DOHH2 (cell line): ENCODE measurements at regions not wholly inside any gene's neighbourhood (a gene's known extent, or its start where the extent isn't known, plus 50 kb on each side); places are given as distances from the start of the nearest gene placed in this dataset.

Source experiments
- H3F3A ChIP-seq: fragments of 200-600 bp; sonication (generic), shearing (Covaris generic); 2 replicates; pipeline ENCODE4 v1.6.0; 2016; ENCODE audit warnings: antibody characterized with exemption, mild to moderate bottlenecking; ENCODE audit not compliant: control insufficient read depth, insufficient read depth
- H3K27ac ChIP-seq: fragments of 200-600 bp; sonication (generic); 2 replicates; pipeline ENCODE4 v1.5.1; 2014; ENCODE audit warnings: low read depth, mild to moderate bottlenecking, low read length, moderate library complexity
- H3K27me3 ChIP-seq: fragments of 200-600 bp; sonication (generic); 2 replicates; pipeline ENCODE4 v1.6.1; 2014; ENCODE audit warnings: mild to moderate bottlenecking, low read length, mixed read lengths; ENCODE audit not compliant: control insufficient read depth
- H3K36me3 ChIP-seq: fragments of 200-600 bp; sonication (generic); 2 replicates; pipeline ENCODE4 v1.6.1; 2014; ENCODE audit warnings: mild to moderate bottlenecking, low read length, moderate library complexity, mixed read lengths; ENCODE audit not compliant: control insufficient read depth
- H3K4me1 ChIP-seq: fragments of 200-600 bp; sonication (generic); 2 replicates; pipeline ENCODE4 v1.6.1; 2014; ENCODE audit warnings: mild to moderate bottlenecking, low read length, mixed read lengths; ENCODE audit not compliant: control insufficient read depth
- H3K4me2 ChIP-seq: fragments of 200-600 bp; sonication (generic); 2 replicates; pipeline ENCODE4 v1.6.0; 2014; ENCODE audit warnings: mild to moderate bottlenecking, low read length, moderate library complexity
- H3K4me3 ChIP-seq: fragments of 200-600 bp; sonication (generic); 2 replicates; pipeline ENCODE4 v1.5.1; 2014; ENCODE audit warnings: mild to moderate bottlenecking, low read length, mixed read lengths
- H3K79me2 ChIP-seq: fragments of 200-600 bp; sonication (generic); 2 replicates; pipeline ENCODE4 v1.6.1; 2014; ENCODE audit warnings: mild to moderate bottlenecking, low read length, mixed read lengths; ENCODE audit not compliant: control insufficient read depth
- H3K9me2 ChIP-seq: fragments of 200-600 bp; sonication (generic); replicated peaks from 2 replicates; pipeline ENCODE4 v1.6.1; 2014; ENCODE audit warnings: mild to moderate bottlenecking, low read length, mixed read lengths; ENCODE audit not compliant: control insufficient read depth
- H3K9me3 ChIP-seq: fragments of 200-600 bp; sonication (generic); 2 replicates; pipeline ENCODE4 v1.6.1; 2014; ENCODE audit warnings: antibody characterized with exemption, low read length, mixed read lengths; ENCODE audit not compliant: control insufficient read depth, insufficient read depth
- H4K20me1 ChIP-seq: fragments of 200-600 bp; sonication (generic); 2 replicates; pipeline ENCODE4 v1.6.0; 2014; ENCODE audit warnings: low read depth, mild to moderate bottlenecking, antibody characterized with exemption, low read length, moderate library complexity; ENCODE audit not compliant: control insufficient read depth, insufficient read depth
- CTCF ChIP-seq: fragments of 200-600 bp; sonication (generic); IDR thresholded peaks from one replicate; pipeline ENCODE4 v1.5.1; 2014; ENCODE audit warnings: antibody characterized with exemption, mild to moderate bottlenecking, low read depth, low read length; ENCODE audit not compliant: poor library complexity, severe bottlenecking
- EZH2phosphoT487 ChIP-seq: fragments of 200-600 bp; sonication (generic); IDR thresholded peaks from 2 replicates; pipeline ENCODE4 v1.6.1; 2017; ENCODE audit warnings: borderline replicate concordance, mild to moderate bottlenecking, antibody characterized with exemption, low read length, moderate library complexity, mixed read lengths

GRCh38 chr2:139992711-139993345 is 1212.6 kb upstream of the NXPH2 start:
- no peaks in the 10 kb centered on the region for H3F3A ChIP-seq
- no peak for TF ChIP-seq EZH2phosphoT487
- no peaks in the 10 kb centered on the region for H4K20me1 ChIP-seq
- no peak overlapping the region for H3K4me3 ChIP-seq
- H3K79me2 ChIP-seq, result no peaks in the 10 kb centered on the region
- peaks cover 9% of the 10 kb centered on the region; the same call in 1 of the 2 replicates for H3K9me3 ChIP-seq
- no peak overlapping the region for H3K27ac ChIP-seq
- no peak overlapping the region for H3K4me2 ChIP-seq
- no peaks in the 10 kb centered on the region for H3K27me3 ChIP-seq
- H3K36me3 ChIP-seq, result no peaks in the 10 kb centered on the region
- H3K9me2 ChIP-seq, result no peaks in the 10 kb centered on the region
- no peaks in the 10 kb centered on the region for H3K4me1 ChIP-seq

- Histone ChIP-seq H3K27ac (no peak overlapping the region), H3K36me3 (no peaks in the 10 kb centered on the region), H3K27me3 (no peaks in the 10 kb centered on the region), H3K4me3 (no peak overlapping the region), H3K4me2 (no peak overlapping the region), H3K9me2 (no peaks in the 10 kb centered on the region), H4K20me1 (no peaks in the 10 kb centered on the region), H3K4me1 (no peaks in the 10 kb centered on the region), H3K79me2 (no peaks in the 10 kb centered on the region), H3F3A (no peaks in the 10 kb centered on the region), H3K9me3 (peaks cover 9% of the 10 kb centered on the region; the same call in 1 of the 2 replicates)
- TF ChIP-seq CTCF, result no peak
- TF ChIP-seq EZH2phosphoT487, result no peak
Observed at GRCh38 chr2:139992078-139992477, 1211.9 kb upstream of the NXPH2 start.

- Histone ChIP-seq H3K4me3 (no peak overlapping the region), H4K20me1 (no peaks in the 10 kb centered on the region), H3K36me3 (no peaks in the 10 kb centered on the region), H3K9me2 (no peaks in the 10 kb centered on the region), H3F3A (no peaks in the 10 kb centered on the region), H3K4me2 (no peak overlapping the region), H3K9me3 (peaks cover 9% of the 10 kb centered on the region; the same call in 1 of the 2 replicates), H3K4me1 (no peaks in the 10 kb centered on the region), H3K27me3 (no peaks in the 10 kb centered on the region), H3K27ac (no peak overlapping the region), H3K79me2 (no peaks in the 10 kb centered on the region)
- TF ChIP-seq CTCF (no peak), EZH2phosphoT487 (no peak)
Observed at GRCh38 chr2:139990646-139991335, 1210.6 kb upstream of the NXPH2 start.

- Histone ChIP-seq H3K36me3 (no peaks in the 10 kb centered on the region), H3F3A (no peaks in the 10 kb centered on the region), H3K9me3 (peaks cover 5% of the 10 kb centered on the region; the same call in 1 of the 2 replicates), H3K79me2 (no peaks in the 10 kb centered on the region), H3K4me3 (no peak overlapping the region), H3K9me2 (no peaks in the 10 kb centered on the region), H3K27ac (no peak overlapping the region), H4K20me1 (no peaks in the 10 kb centered on the region), H3K27me3 (no peaks in the 10 kb centered on the region), H3K4me1 (no peaks in the 10 kb centered on the region), H3K4me2 (no peak overlapping the region)
- TF ChIP-seq CTCF (no peak), EZH2phosphoT487 (no peak)
Observed at GRCh38 chr2:139969323-139969722, 1189.1 kb upstream of the NXPH2 start.
